Neuronal stem cell (in vitro differentiated cells): ENCODE measurements at regions not wholly inside any gene's neighbourhood (a gene's known extent, or its start where the extent isn't known, plus 50 kb on each side); places are given as distances from the start of the nearest gene placed in this dataset.
A peak's percentile ranks its signal among the peaks of the same experiment; 100 is the strongest.

ENCODE experiments used
- DNase-seq: peaks from one replicate; pipeline ENCODE4 v3.0.0-alpha.2; 2013; ENCODE audit warnings: low spot score
- H2AFZ ChIP-seq: one replicate; pipeline ENCODE4 v1.6.1; 2013; ENCODE audit warnings: mild to moderate bottlenecking, low read length, inconsistent platforms
- H2AK5ac ChIP-seq: 2 replicates; pipeline ENCODE4 v1.6.1; 2013; ENCODE audit warnings: low read depth, mild to moderate bottlenecking, inconsistent platforms, low read length, moderate library complexity, mixed read lengths
- H2BK120ac ChIP-seq: 2 replicates; pipeline ENCODE4 v1.6.1; 2013; ENCODE audit warnings: low read depth, mild to moderate bottlenecking, inconsistent platforms, low read length, moderate library complexity, mixed read lengths
- H2BK12ac ChIP-seq: one replicate; pipeline ENCODE4 v1.6.1; 2013; ENCODE audit warnings: low read length, inconsistent platforms
- H2BK15ac ChIP-seq: 2 replicates; pipeline ENCODE4 v1.6.1; 2013; ENCODE audit warnings: mild to moderate bottlenecking, low read length, inconsistent platforms, mixed read lengths
- H2BK5ac ChIP-seq: one replicate; pipeline ENCODE4 v1.6.1; 2013; ENCODE audit warnings: inconsistent platforms, mild to moderate bottlenecking, low read length, moderate library complexity
- H3K14ac ChIP-seq: one replicate; pipeline ENCODE4 v1.6.1; 2013; ENCODE audit warnings: low read length, inconsistent platforms
- H3K18ac ChIP-seq: 2 replicates; pipeline ENCODE4 v1.6.1; 2013; ENCODE audit warnings: low read length, inconsistent platforms
- H3K23ac ChIP-seq: 2 replicates; pipeline ENCODE4 v1.6.1; 2013; ENCODE audit warnings: low read depth, mild to moderate bottlenecking, mixed read lengths, low read length, inconsistent platforms; ENCODE audit not compliant: poor library complexity
- H3K27ac ChIP-seq: replicated peaks from 3 replicates; pipeline ENCODE4 v1.5.1; 2013; ENCODE audit warnings: low read length, inconsistent platforms
- H3K27me3 ChIP-seq, 3 experiments: 2 replicates each; pipeline ENCODE4 v1.6.1; 2013; ENCODE audit warnings: low read length in 3 of 3, mild to moderate bottlenecking in 2 of 3, inconsistent platforms in 1 of 3, low read depth in 1 of 3, mixed read lengths in 1 of 3, moderate library complexity in 1 of 3; ENCODE audit not compliant: control insufficient read depth in 3 of 3, insufficient read depth in 3 of 3
- H3K36me3 ChIP-seq, 2 donors: replicated peaks in 1 of 2; 2 replicates each; pipeline ENCODE4 v1.6.1; 2013; ENCODE audit warnings: low read length in 2 of 2; ENCODE audit not compliant: control insufficient read depth in 2 of 2, insufficient read depth in 2 of 2
- H3K4ac ChIP-seq: 2 replicates; pipeline ENCODE4 v1.6.1; 2013; ENCODE audit warnings: inconsistent platforms, mild to moderate bottlenecking, low read length, moderate library complexity
- H3K4me1 ChIP-seq, 2 donors: 1 replicate in 1 of 2; 2 replicates in 1 of 2; pipeline ENCODE4 v1.6.1; 2013; ENCODE audit warnings: low read length in 2 of 2, low read depth in 1 of 2; ENCODE audit not compliant: control insufficient read depth in 2 of 2, insufficient read depth in 1 of 2
- H3K4me2 ChIP-seq: one replicate; pipeline ENCODE4 v1.6.1; 2013; ENCODE audit warnings: mild to moderate bottlenecking, low read length, inconsistent platforms; ENCODE audit not compliant: insufficient read depth, poor library complexity, severe bottlenecking
- H3K4me3 ChIP-seq, 2 donors: 2 replicates each; pipeline ENCODE4 v1.5.1; 2013; ENCODE audit warnings: low read length in 2 of 2, mild to moderate bottlenecking in 2 of 2, inconsistent platforms in 1 of 2, moderate library complexity in 1 of 2
- H3K79me1 ChIP-seq: one replicate; pipeline ENCODE4 v1.6.1; 2013; ENCODE audit warnings: low read depth, mild to moderate bottlenecking, inconsistent platforms, low read length, moderate library complexity
- H3K9ac ChIP-seq: one replicate; pipeline ENCODE4 v1.6.1; 2013; ENCODE audit warnings: mild to moderate bottlenecking, low read depth, low read length, inconsistent platforms; ENCODE audit not compliant: poor library complexity
- H3K9me3 ChIP-seq, 2 donors: replicated peaks in 1 of 2; 2 replicates each; pipeline versions ENCODE3 to v1.6.1; 2013; ENCODE audit warnings: low read length in 2 of 2, mild to moderate bottlenecking in 2 of 2, inconsistent platforms in 1 of 2, low read depth in 1 of 2, mixed read lengths in 1 of 2, moderate library complexity in 1 of 2; ENCODE audit not compliant: control insufficient read depth in 2 of 2, insufficient read depth in 1 of 2
- H4K8ac ChIP-seq: one replicate; pipeline ENCODE4 v1.6.1; 2013; ENCODE audit warnings: low read depth, mild to moderate bottlenecking, inconsistent platforms, low read length, moderate library complexity
- H4K91ac ChIP-seq: one replicate; pipeline ENCODE4 v1.6.1; 2013; ENCODE audit warnings: low read length, low read depth, mild to moderate bottlenecking, inconsistent platforms; ENCODE audit not compliant: poor library complexity
- WGBS, 2 donors: extraction: QIAGEN DNeasy Blood & Tissue Kit; methylation state at CpG; one replicate each; pipeline ENCODE4 v1.1.7; 2013; ENCODE audit warnings: missing lambda C conversion rate in 2 of 2, mixed read lengths in 1 of 2; ENCODE audit not compliant: insufficient read length in 2 of 2, insufficient replicate concordance in 1 of 2; ENCODE audit errors: extremely low coverage in 2 of 2; 5-methylcytosine and 5-hydroxymethylcytosine counted together

GRCh38 chr11:96469776-96470175, 80.0 kb downstream of the JRKL start:
- no peak overlapping the region for H2BK120ac ChIP-seq
- H3K23ac ChIP-seq: no peak overlapping the region
- H3K4ac ChIP-seq: no peak overlapping the region
- H3K27me3 ChIP-seq: no peaks in the 10 kb centered on the region
- no peak overlapping the region for H3K9ac ChIP-seq
- H3K36me3 ChIP-seq: no peaks in the 10 kb centered on the region
- H3K9me3 ChIP-seq: peaks cover 0 to 5% of the 10 kb centered on the region in 2 donors
- H2AK5ac ChIP-seq: no peak overlapping the region
- H3K79me1 ChIP-seq: no peaks in the 10 kb centered on the region
- no peak overlapping the region for H4K8ac ChIP-seq
- no peak overlapping the region for H3K18ac ChIP-seq
- H2BK15ac ChIP-seq: no peak overlapping the region
- H3K4me1 ChIP-seq: no peaks in the 10 kb centered on the region
- no CpG with 5 or more reads among the region's 3 CpGs for WGBS, 2 donors
- H3K27ac ChIP-seq: no peak overlapping the region
- no peak overlapping the region for H3K4me2 ChIP-seq
- no peak overlapping the region for H4K91ac ChIP-seq
- H2BK12ac ChIP-seq: no peak overlapping the region
- H3K14ac ChIP-seq: no peak overlapping the region
- H2BK5ac ChIP-seq: no peak overlapping the region
- no peak overlapping the region for H2AFZ ChIP-seq
- H3K4me3 ChIP-seq: no peak overlapping the region
- DNase-seq: no peak

GRCh38 chr11:96470521-96470920, 80.7 kb downstream of the JRKL start:
- no peak overlapping the region for H4K91ac ChIP-seq
- H2BK12ac ChIP-seq: no peak overlapping the region
- H3K14ac ChIP-seq: no peak overlapping the region
- no peak overlapping the region for H3K27ac ChIP-seq
- no peak for DNase-seq
- H3K9ac ChIP-seq: no peak overlapping the region
- H3K79me1 ChIP-seq: no peaks in the 10 kb centered on the region
- no CpG with 5 or more reads among the region's 1 CpG for WGBS, 2 donors
- H3K36me3 ChIP-seq: no peaks in the 10 kb centered on the region
- H3K4me3 ChIP-seq: no peak overlapping the region
- H2BK120ac ChIP-seq: no peak overlapping the region
- H3K18ac ChIP-seq: no peak overlapping the region
- H3K9me3 ChIP-seq: peaks cover 0 to 5% of the 10 kb centered on the region in 2 donors
- no peak overlapping the region for H4K8ac ChIP-seq
- H3K4ac ChIP-seq: no peak overlapping the region
- H2BK5ac ChIP-seq: no peak overlapping the region
- H3K4me1 ChIP-seq: no peaks in the 10 kb centered on the region
- no peak overlapping the region for H2AK5ac ChIP-seq
- H2BK15ac ChIP-seq: no peak overlapping the region
- no peak overlapping the region for H2AFZ ChIP-seq
- H3K27me3 ChIP-seq: no peaks in the 10 kb centered on the region
- no peak overlapping the region for H3K23ac ChIP-seq
- H3K4me2 ChIP-seq: no peak overlapping the region

- Histone ChIP-seq H2BK15ac (no peak overlapping the region), H2AK5ac (no peak overlapping the region), H3K18ac (no peak overlapping the region), H3K4me2 (no peak overlapping the region), H2AFZ (peak overlapping the region; percentile 58), H3K27ac (no peak overlapping the region), H3K23ac (no peak overlapping the region), H2BK5ac (no peak overlapping the region), H3K9ac (no peak overlapping the region), H4K8ac (no peak overlapping the region), H3K4me3 (no peak overlapping the region), H3K36me3 (no peaks in the 10 kb centered on the region), H2BK12ac (no peak overlapping the region), H2BK120ac (no peak overlapping the region), H3K4ac (no peak overlapping the region), H3K4me1 (no peaks in the 10 kb centered on the region), H3K79me1 (no peaks in the 10 kb centered on the region), H3K27me3 (no peaks in the 10 kb centered on the region), H4K91ac (no peak overlapping the region), H3K9me3 (peaks cover 0 to 5% of the 10 kb centered on the region in 2 donors), H3K14ac (no peak overlapping the region)
- DNase-seq: no peak
- no CpG with 5 or more reads among the region's 1 CpG for WGBS, 2 donors
These were observed 82.3 kb downstream of the JRKL start for GRCh38 chr11:96472085-96472484.

GRCh38 chr11:96474263-96474662, 84.5 kb downstream of the JRKL start:
- no peak overlapping the region for H4K8ac ChIP-seq
- H3K4me2 ChIP-seq: no peak overlapping the region
- H3K18ac ChIP-seq: no peak overlapping the region
- no peak overlapping the region for H2BK15ac ChIP-seq
- H3K27ac ChIP-seq: no peak overlapping the region
- WGBS, 2 donors: no CpG with 5 or more reads among the region's 1 CpG
- no peak overlapping the region for H2BK5ac ChIP-seq
- no peak overlapping the region for H2BK120ac ChIP-seq
- H3K23ac ChIP-seq: no peak overlapping the region
- H2AK5ac ChIP-seq: no peak overlapping the region
- H3K79me1 ChIP-seq: no peaks in the 10 kb centered on the region
- no peak overlapping the region for H3K4ac ChIP-seq
- H3K4me1 ChIP-seq: no peaks in the 10 kb centered on the region
- no peak overlapping the region for H2AFZ ChIP-seq
- H3K14ac ChIP-seq: no peak overlapping the region
- H3K27me3 ChIP-seq: no peaks in the 10 kb centered on the region
- H3K36me3 ChIP-seq: no peaks in the 10 kb centered on the region
- no peak overlapping the region for H2BK12ac ChIP-seq
- peaks cover 0 to 5% of the 10 kb centered on the region in 2 donors for H3K9me3 ChIP-seq
- H3K9ac ChIP-seq: no peak overlapping the region
- no peak for DNase-seq
- H4K91ac ChIP-seq: no peak overlapping the region
- no peak overlapping the region for H3K4me3 ChIP-seq
